IMR-90 (cell line): ENCODE measurements at regions not wholly inside any gene's neighbourhood (a gene's known extent, or its start where the extent isn't known, plus 50 kb on each side); places are given as distances from the start of the nearest gene placed in this dataset.
A peak's percentile ranks its signal among the peaks of the same experiment; 100 is the strongest.

Source experiments
- ATAC-seq: fragments of 200-7000 bp; cut with Tn5 transposase; 2 replicates; pipeline ENCODE4 v1.9.1; 2020; ENCODE audit warnings: low read depth, mild to moderate bottlenecking, moderate library complexity
- BruUV-seq: library from RNA; stranded (reverse); fragments of 400-500 nt; replicated peaks from 2 replicates; lab custom pipeline; 2021; lab: Mats Ljungman, UMichigan
- CTCF ChIA-PET: fragments of 300-600 bp; formaldehyde crosslinking; extraction: SDS; loops from one replicate; lab custom pipeline; 2021; ENCODE audit warnings: antibody characterized with exemption; lab: Yijun Ruan, JAX
- POLR2A ChIA-PET: fragments of 300-600 bp; sonication (Branson Sonifier 250); formaldehyde crosslinking; loops from one replicate; lab custom pipeline; 2022; ENCODE audit warnings: antibody characterized with exemption; ENCODE audit not compliant: unreplicated experiment; lab: Charles Lee
- DNase-seq: peaks from one replicate; pipeline ENCODE4 v3.0.0; 2013
- H2AFZ ChIP-seq: replicated peaks from 2 replicates; pipeline ENCODE3; 2013; ENCODE audit warnings: low read length, mild to moderate bottlenecking; ENCODE audit not compliant: poor library complexity
- H2AK5ac ChIP-seq: 2 replicates; pipeline ENCODE4 v1.6.1; 2013; ENCODE audit warnings: low read depth, low read length, inconsistent platforms
- H2AK9ac ChIP-seq: replicated peaks from 2 replicates; pipeline ENCODE3; 2013; ENCODE audit warnings: mild to moderate bottlenecking, low read depth, low read length, moderate library complexity; ENCODE audit not compliant: poor library complexity
- H2BK120ac ChIP-seq: 2 replicates; pipeline ENCODE4 v1.6.1; 2013; ENCODE audit warnings: low read depth, low read length, inconsistent platforms
- H2BK15ac ChIP-seq: 3 replicates; pipeline ENCODE4 v1.6.1; 2013; ENCODE audit warnings: low read depth, low read length, inconsistent platforms
- H2BK20ac ChIP-seq: 2 replicates; pipeline ENCODE4 v1.6.1; 2013; ENCODE audit warnings: low read depth, mild to moderate bottlenecking, inconsistent platforms, low read length, moderate library complexity
- H2BK5ac ChIP-seq: 2 replicates; pipeline ENCODE4 v1.6.1; 2013; ENCODE audit warnings: mild to moderate bottlenecking, low read depth, low read length, inconsistent platforms; ENCODE audit not compliant: poor library complexity, severe bottlenecking
- H3K14ac ChIP-seq: replicated peaks from 2 replicates; pipeline ENCODE4 v1.6.1; 2013; ENCODE audit warnings: low read depth, low read length, inconsistent platforms
- H3K18ac ChIP-seq: 2 replicates; pipeline ENCODE4 v1.6.1; 2013; ENCODE audit warnings: low read depth, low read length, control low read depth
- H3K23ac ChIP-seq: 2 replicates; pipeline ENCODE4 v1.6.1; 2013; ENCODE audit warnings: low read depth, low read length, inconsistent platforms
- H3K27ac ChIP-seq: 2 replicates; pipeline ENCODE4 v1.5.1; 2013; ENCODE audit warnings: mild to moderate bottlenecking, control low read depth, low read length; ENCODE audit not compliant: insufficient read depth
- H3K27me3 ChIP-seq: 2 replicates; pipeline ENCODE4 v1.6.1; 2013; ENCODE audit warnings: low read length; ENCODE audit not compliant: control insufficient read depth, insufficient read depth
- H3K36me3 ChIP-seq: 2 replicates; pipeline ENCODE4 v1.6.1; 2013; ENCODE audit warnings: low read length, mixed read lengths; ENCODE audit not compliant: control insufficient read depth, insufficient read depth
- H3K4ac ChIP-seq: 2 replicates; pipeline ENCODE4 v1.6.1; 2013; ENCODE audit warnings: low read depth, low read length, inconsistent platforms
- H3K4me1 ChIP-seq: 2 replicates; pipeline ENCODE4 v1.6.1; 2013; ENCODE audit warnings: low read length, mixed read lengths; ENCODE audit not compliant: control insufficient read depth, insufficient read depth
- H3K4me2 ChIP-seq: 2 replicates; pipeline ENCODE4 v1.6.1; 2013; ENCODE audit warnings: low read depth, mild to moderate bottlenecking, control low read depth, low read length, moderate library complexity
- H3K4me3 ChIP-seq: 2 replicates; pipeline ENCODE4 v1.5.1; 2013; ENCODE audit warnings: low read depth, mild to moderate bottlenecking, control low read depth, low read length, moderate library complexity; ENCODE audit not compliant: insufficient read depth
- H3K56ac ChIP-seq: 2 replicates; pipeline ENCODE4 v1.6.1; 2013; ENCODE audit warnings: low read length, inconsistent platforms; ENCODE audit not compliant: insufficient read depth; ENCODE audit errors: extremely low read depth
- H3K79me1 ChIP-seq, 2 experiments: 2 replicates each; pipeline ENCODE4 v1.6.1; 2013; ENCODE audit warnings: low read length in 2 of 2, inconsistent platforms in 1 of 2, low read depth in 1 of 2
- H3K9ac ChIP-seq: 2 replicates; pipeline ENCODE4 v1.6.1; 2013; ENCODE audit warnings: low read depth, low read length, control low read depth
- H3K9me1 ChIP-seq: 2 replicates; pipeline ENCODE4 v1.6.1; 2013; ENCODE audit warnings: low read length, inconsistent platforms; ENCODE audit not compliant: insufficient read depth
- H3K9me3 ChIP-seq: 2 replicates; pipeline ENCODE4 v1.6.1; 2013; ENCODE audit warnings: low read length; ENCODE audit not compliant: control insufficient read depth, insufficient read depth
- H4K20me1 ChIP-seq: 2 replicates; pipeline ENCODE4 v1.6.1; 2013; ENCODE audit warnings: low read length, inconsistent platforms; ENCODE audit not compliant: insufficient read depth
- H4K5ac ChIP-seq: 2 replicates; pipeline ENCODE4 v1.6.1; 2013; ENCODE audit warnings: mild to moderate bottlenecking, low read depth, low read length, control low read depth
- H4K8ac ChIP-seq, 2 experiments: 2 replicates each; pipeline ENCODE4 v1.6.1; 2013; ENCODE audit warnings: low read depth in 2 of 2, low read length in 2 of 2, control low read depth in 1 of 2, inconsistent platforms in 1 of 2
- H4K91ac ChIP-seq: 2 replicates; pipeline ENCODE4 v1.6.1; 2013; ENCODE audit warnings: low read depth, low read length, inconsistent platforms; ENCODE audit not compliant: insufficient read depth
- BHLHE40 ChIP-seq: fragments of 150-350 bp; IDR thresholded peaks from 2 replicates; pipeline ENCODE4 v1.6.1; 2016; ENCODE audit warnings: mild to moderate bottlenecking, low read depth, low read length
- CEBPB ChIP-seq: IDR thresholded peaks from 2 replicates; pipeline ENCODE4 v1.6.1; 2012; ENCODE audit warnings: low read depth, low read length, improper control_type of control experiment
- CHD1 ChIP-seq: IDR thresholded peaks from 2 replicates; pipeline ENCODE4 v1.6.1; 2012; ENCODE audit warnings: low read depth, low read length, improper control_type of control experiment
- FOS ChIP-seq: fragments of 150-350 bp; IDR thresholded peaks from 2 replicates; pipeline ENCODE4 v1.6.1; 2016; ENCODE audit warnings: low read depth, low read length
- MAFK ChIP-seq: IDR thresholded peaks from 2 replicates; pipeline ENCODE4 v1.6.1; 2012; ENCODE audit warnings: low read depth, low read length, improper control_type of control experiment
- MAZ ChIP-seq: IDR thresholded peaks from 2 replicates; pipeline ENCODE4 v1.6.1; 2012; ENCODE audit warnings: low read depth, mild to moderate bottlenecking, low read length, improper control_type of control experiment, moderate library complexity, borderline replicate concordance
- MXI1 ChIP-seq: IDR thresholded peaks from 2 replicates; pipeline ENCODE4 v1.6.1; 2012; ENCODE audit warnings: low read depth, mild to moderate bottlenecking, low read length, moderate library complexity, borderline replicate concordance
- NFE2L2 ChIP-seq: fragments of 150-350 bp; IDR thresholded peaks from 2 replicates; pipeline ENCODE4 v1.6.1; 2016; ENCODE audit warnings: low read depth, mild to moderate bottlenecking, low read length
- POLR2A ChIP-seq: IDR thresholded peaks from 2 replicates; pipeline ENCODE4 v1.6.1; 2012; ENCODE audit warnings: mild to moderate bottlenecking, low read depth, low read length
- RAD21 ChIP-seq: IDR thresholded peaks from 2 replicates; pipeline ENCODE4 v1.6.1; 2012; ENCODE audit warnings: low read length, improper control_type of control experiment
- RCOR1 ChIP-seq: IDR thresholded peaks from 2 replicates; pipeline ENCODE4 v1.6.1; 2012; ENCODE audit warnings: mild to moderate bottlenecking, low read length, improper control_type of control experiment; ENCODE audit not compliant: insufficient replicate concordance
- RFX5 ChIP-seq: IDR thresholded peaks from 2 replicates; pipeline ENCODE4 v1.8.0; 2012; ENCODE audit warnings: low read depth, mild to moderate bottlenecking, low read length, moderate library complexity
- SMC3 ChIP-seq: fragments of 150-350 bp; IDR thresholded peaks from 2 replicates; pipeline ENCODE4 v1.6.1; 2016; ENCODE audit warnings: low read depth, mild to moderate bottlenecking, antibody characterized with exemption, low read length, moderate library complexity
- WGBS, 2 experiments: methylation state at CpG; one replicate each; pipeline versions ENCODE4 v1.1.5 to v1.1.7; 2013; ENCODE audit warnings: missing lambda C conversion rate in 2 of 2; ENCODE audit not compliant: insufficient read length in 1 of 2; ENCODE audit errors: extremely low coverage in 2 of 2; 5-methylcytosine and 5-hydroxymethylcytosine counted together
- dilution Hi-C: fragments of 300-500 bp; cut with HindIII; formaldehyde crosslinking; loops from one replicate; pipeline ENCODE4 v1.14.3; 2018; ENCODE audit warnings: low sequenced_read_pairs; ENCODE audit not compliant: unreplicated experiment
- in situ Hi-C: fragments of 300-500 bp; cut with MboI; formaldehyde crosslinking; loops from 3 replicates; pipeline ENCODE4 v1.14.3; 2019; ENCODE audit warnings: low sequenced_read_pairs, inconsistent platforms, mixed read lengths
- intact Hi-C: fragments of 100-400 bp; cut with micrococcal nuclease; formaldehyde crosslinking; loops from 2 replicates; pipeline ENCODE4 v1.10.0; 2022
- TF ChIP-seq, protein P1 (sequence below): fragments of 150-350 bp; IDR thresholded peaks from 2 replicates; pipeline ENCODE4 v1.6.1; 2017; ENCODE audit warnings: mild to moderate bottlenecking, antibody characterized with exemption, low read length, low read depth
- TF ChIP-seq, protein P2 (sequence below): fragments of 150-350 bp; IDR thresholded peaks from 2 replicates; pipeline ENCODE4 v1.6.1; 2016; ENCODE audit warnings: low read depth, mild to moderate bottlenecking, low read length, moderate library complexity, borderline replicate concordance
- TF ChIP-seq, protein P3 (sequence below): conservative IDR thresholded peaks from 2 replicates; pipeline ENCODE4 v1.5.1; 2012; ENCODE audit warnings: mild to moderate bottlenecking, low read depth, low read length, improper control_type of control experiment

DNA sequence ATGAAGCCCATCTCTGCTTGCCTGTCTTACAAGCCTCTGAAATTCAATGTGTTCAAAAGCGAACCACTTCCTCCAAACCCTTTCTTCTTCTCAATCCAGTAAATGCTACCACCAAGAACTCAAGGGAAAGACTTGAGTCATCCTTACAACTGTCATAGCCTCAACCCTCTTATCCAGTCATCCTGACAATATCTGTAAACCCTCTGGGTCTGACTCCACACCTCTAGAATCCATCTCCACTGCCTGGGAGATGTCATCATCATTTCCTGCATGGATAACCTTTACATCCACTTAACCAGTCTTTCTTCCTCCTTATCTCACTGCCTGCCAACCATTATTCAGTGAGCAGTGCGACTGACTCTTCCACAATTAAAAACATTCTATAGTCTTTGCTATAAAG is 441.1 kb downstream of the SETD4 start:
- H3K79me1 ChIP-seq: no peaks in the 10 kb centered on the region
- POLR2A ChIA-PET: no interaction called here
- dilution Hi-C loops: no loop called here

More for the DNA sequence above, 441.1 kb downstream of the SETD4 start:
- Histone ChIP-seq H4K91ac (no peak overlapping the region), H2AK9ac (no peak overlapping the region), H3K36me3 (no peaks in the 10 kb centered on the region), H3K9me1 (peaks cover 9% of the 10 kb centered on the region), H3K27ac (no peak overlapping the region), H2AFZ (no peak overlapping the region), H3K56ac (no peak overlapping the region), H2BK15ac (0 out of 3 replicates have a peak overlapping the region, but pooled peaks have one; percentile 36), H3K27me3 (no peaks in the 10 kb centered on the region), H2BK5ac (peak overlapping the region; percentile 74), H2BK20ac (peak overlapping the region; percentile 55; the same call in 1 of the 2 replicates), H4K5ac (no peak overlapping the region; the same call in 1 of the 2 replicates), H2BK120ac (peak overlapping the region; percentile 56; the same call in 1 of the 2 replicates), H3K4me2 (no peak overlapping the region), H3K9me3 (no peaks in the 10 kb centered on the region), H3K18ac (peak overlapping the region; percentile 20; the same call in 1 of the 2 replicates), H3K4me1 (peaks cover 5% of the 10 kb centered on the region), H3K14ac (no peak overlapping the region), H4K8ac (no peak overlapping the region), H3K23ac (peak overlapping the region; percentile 26; the same call in 1 of the 2 replicates), H4K20me1 (no peaks in the 10 kb centered on the region), H3K9ac (no peak overlapping the region), H3K4ac (no peak overlapping the region; the same call in 1 of the 2 replicates), H2AK5ac (peak overlapping the region; percentile 27; the same call in 1 of the 2 replicates), H3K4me3 (no peak overlapping the region)
- intact Hi-C loops (loop anchor here (2.0 to 10.0 kb wide), 4 partner anchors 204 to 574 kb away; partner anchors contain the start of gene RUNX1), in situ Hi-C loops (no loop called here)
- TF ChIP-seq BHLHE40 (no peak), RAD21 (no peak), CHD1 (no peak), SMC3 (peak; percentile 14; the same call in 1 of the 2 replicates), MAZ (no peak), MAFK (0 out of 2 replicates have a peak, but pooled peaks have one; percentile 23), FOS (peak; percentile 71), RCOR1 (no peak), RFX5 (no peak), MXI1 (no peak), CEBPB (peak; percentile 88), POLR2A (no peak), NFE2L2 (peak; percentile 57)
- TF ChIP-seq, protein P1, sequence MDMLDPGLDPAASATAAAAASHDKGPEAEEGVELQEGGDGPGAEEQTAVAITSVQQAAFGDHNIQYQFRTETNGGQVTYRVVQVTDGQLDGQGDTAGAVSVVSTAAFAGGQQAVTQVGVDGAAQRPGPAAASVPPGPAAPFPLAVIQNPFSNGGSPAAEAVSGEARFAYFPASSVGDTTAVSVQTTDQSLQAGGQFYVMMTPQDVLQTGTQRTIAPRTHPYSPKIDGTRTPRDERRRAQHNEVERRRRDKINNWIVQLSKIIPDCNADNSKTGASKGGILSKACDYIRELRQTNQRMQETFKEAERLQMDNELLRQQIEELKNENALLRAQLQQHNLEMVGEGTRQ: no peak
- TF ChIP-seq, protein P2, sequence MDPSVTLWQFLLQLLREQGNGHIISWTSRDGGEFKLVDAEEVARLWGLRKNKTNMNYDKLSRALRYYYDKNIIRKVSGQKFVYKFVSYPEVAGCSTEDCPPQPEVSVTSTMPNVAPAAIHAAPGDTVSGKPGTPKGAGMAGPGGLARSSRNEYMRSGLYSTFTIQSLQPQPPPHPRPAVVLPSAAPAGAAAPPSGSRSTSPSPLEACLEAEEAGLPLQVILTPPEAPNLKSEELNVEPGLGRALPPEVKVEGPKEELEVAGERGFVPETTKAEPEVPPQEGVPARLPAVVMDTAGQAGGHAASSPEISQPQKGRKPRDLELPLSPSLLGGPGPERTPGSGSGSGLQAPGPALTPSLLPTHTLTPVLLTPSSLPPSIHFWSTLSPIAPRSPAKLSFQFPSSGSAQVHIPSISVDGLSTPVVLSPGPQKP: no peak
- TF ChIP-seq, protein P3, sequence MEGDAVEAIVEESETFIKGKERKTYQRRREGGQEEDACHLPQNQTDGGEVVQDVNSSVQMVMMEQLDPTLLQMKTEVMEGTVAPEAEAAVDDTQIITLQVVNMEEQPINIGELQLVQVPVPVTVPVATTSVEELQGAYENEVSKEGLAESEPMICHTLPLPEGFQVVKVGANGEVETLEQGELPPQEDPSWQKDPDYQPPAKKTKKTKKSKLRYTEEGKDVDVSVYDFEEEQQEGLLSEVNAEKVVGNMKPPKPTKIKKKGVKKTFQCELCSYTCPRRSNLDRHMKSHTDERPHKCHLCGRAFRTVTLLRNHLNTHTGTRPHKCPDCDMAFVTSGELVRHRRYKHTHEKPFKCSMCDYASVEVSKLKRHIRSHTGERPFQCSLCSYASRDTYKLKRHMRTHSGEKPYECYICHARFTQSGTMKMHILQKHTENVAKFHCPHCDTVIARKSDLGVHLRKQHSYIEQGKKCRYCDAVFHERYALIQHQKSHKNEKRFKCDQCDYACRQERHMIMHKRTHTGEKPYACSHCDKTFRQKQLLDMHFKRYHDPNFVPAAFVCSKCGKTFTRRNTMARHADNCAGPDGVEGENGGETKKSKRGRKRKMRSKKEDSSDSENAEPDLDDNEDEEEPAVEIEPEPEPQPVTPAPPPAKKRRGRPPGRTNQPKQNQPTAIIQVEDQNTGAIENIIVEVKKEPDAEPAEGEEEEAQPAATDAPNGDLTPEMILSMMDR: no peak
- CTCF ChIA-PET: no interaction called here
- no TSS peak for BruUV-seq
- ATAC-seq (peak; percentile 79), DNase-seq (peak; percentile 93)
- WGBS, 2 experiments: 50% methylated on average over 2 of the region's 2 CpGs; no CpG with 5 or more reads in 1 of the 2 experiments
